H9 (cell line): ENCODE measurements at regions not wholly inside any gene's neighbourhood (a gene's known extent, or its start where the extent isn't known, plus 50 kb on each side); places are given as distances from the start of the nearest gene placed in this dataset.

Experiments used
- DNase-seq: peaks from one replicate; pipeline ENCODE4 v3.0.0-alpha.2; 2017
- H2AFZ ChIP-seq: one replicate; pipeline ENCODE4 v1.6.1; 2013; ENCODE audit warnings: mild to moderate bottlenecking, low read length, control low read depth, moderate library complexity
- H2AK5ac ChIP-seq: 2 replicates; pipeline ENCODE4 v1.6.1; 2013; ENCODE audit warnings: low read length, control low read depth, mixed read lengths; ENCODE audit not compliant: insufficient read length
- H2BK120ac ChIP-seq: one replicate; pipeline ENCODE4 v1.6.1; 2013; ENCODE audit warnings: low read depth, mild to moderate bottlenecking, low read length, control low read depth, inconsistent platforms; ENCODE audit not compliant: poor library complexity, severe bottlenecking
- H2BK12ac ChIP-seq: 2 replicates; pipeline ENCODE4 v1.6.1; 2013; ENCODE audit warnings: low read length, control low read depth, mixed read lengths, low read depth; ENCODE audit not compliant: insufficient read length
- H2BK15ac ChIP-seq: 2 replicates; pipeline ENCODE4 v1.6.1; 2013; ENCODE audit warnings: low read depth, low read length, control low read depth
- H2BK20ac ChIP-seq: one replicate; pipeline ENCODE4 v1.6.1; 2013; ENCODE audit warnings: low read depth, mild to moderate bottlenecking, low read length, control low read depth, inconsistent platforms; ENCODE audit not compliant: poor library complexity, severe bottlenecking
- H2BK5ac ChIP-seq: 2 replicates; pipeline ENCODE4 v1.6.1; 2013; ENCODE audit warnings: low read length, control low read depth, mixed read lengths; ENCODE audit not compliant: insufficient read length
- H3K14ac ChIP-seq: 2 replicates; pipeline ENCODE4 v1.6.1; 2013; ENCODE audit warnings: low read length, control low read depth; ENCODE audit not compliant: insufficient read depth
- H3K18ac ChIP-seq: 2 replicates; pipeline ENCODE4 v1.6.1; 2013; ENCODE audit warnings: low read depth, mild to moderate bottlenecking, mixed read lengths, low read length, control low read depth; ENCODE audit not compliant: insufficient read length
- H3K23ac ChIP-seq: 2 replicates; pipeline ENCODE4 v1.6.1; 2013; ENCODE audit warnings: low read length, control low read depth, mixed read lengths, low read depth; ENCODE audit not compliant: insufficient read length
- H3K23me2 ChIP-seq: 2 replicates; pipeline ENCODE4 v1.6.1; 2013; ENCODE audit warnings: low read depth, mild to moderate bottlenecking, mixed read lengths, low read length, control low read depth; ENCODE audit not compliant: insufficient read length, poor library complexity, severe bottlenecking
- H3K27ac ChIP-seq: 2 replicates; pipeline ENCODE4 v1.5.1; 2013; ENCODE audit warnings: low read length, control low read depth, mixed read lengths, low read depth; ENCODE audit not compliant: insufficient read length
- H3K27me3 ChIP-seq: 2 replicates; pipeline ENCODE4 v1.6.1; 2013; ENCODE audit warnings: low read length, control low read depth, inconsistent platforms; ENCODE audit not compliant: insufficient read depth
- H3K4ac ChIP-seq: 2 replicates; pipeline ENCODE4 v1.6.1; 2013; ENCODE audit warnings: low read depth, mild to moderate bottlenecking, control low read depth, inconsistent platforms, low read length, moderate library complexity
- H3K4me1 ChIP-seq: 2 replicates; pipeline ENCODE4 v1.6.1; 2013; ENCODE audit warnings: low read length, control low read depth, inconsistent platforms; ENCODE audit not compliant: insufficient read depth
- H3K4me2 ChIP-seq: 2 replicates; pipeline ENCODE4 v1.6.1; 2013; ENCODE audit warnings: low read length, control low read depth, mixed read lengths; ENCODE audit not compliant: insufficient read length, insufficient read depth
- H3K56ac ChIP-seq: 2 replicates; pipeline ENCODE4 v1.6.1; 2013; ENCODE audit warnings: low read depth, mild to moderate bottlenecking, mixed read lengths, low read length, control low read depth; ENCODE audit not compliant: insufficient read length
- H3K79me1 ChIP-seq: 2 replicates; pipeline ENCODE4 v1.6.1; 2013; ENCODE audit warnings: low read depth, mild to moderate bottlenecking, moderate library complexity, low read length, control low read depth, inconsistent platforms; ENCODE audit not compliant: insufficient read depth, poor library complexity, severe bottlenecking
- H3K79me2 ChIP-seq: 2 replicates; pipeline ENCODE4 v1.6.1; 2013; ENCODE audit warnings: low read length, control low read depth, inconsistent platforms; ENCODE audit not compliant: insufficient read depth
- H3K9ac ChIP-seq: 2 replicates; pipeline ENCODE4 v1.6.1; 2013; ENCODE audit warnings: low read length, control low read depth, mixed read lengths; ENCODE audit not compliant: insufficient read length; ENCODE audit errors: extremely low read depth
- H3K9me3 ChIP-seq: one replicate; pipeline ENCODE4 v1.6.1; 2013; ENCODE audit warnings: low read depth, low read length, inconsistent platforms; ENCODE audit not compliant: control insufficient read depth
- H3T11ph ChIP-seq: one replicate; pipeline ENCODE4 v1.6.1; 2013; ENCODE audit warnings: mild to moderate bottlenecking, low read length, control low read depth, inconsistent platforms
- H4K20me1 ChIP-seq: one replicate; pipeline ENCODE4 v1.6.1; 2013; ENCODE audit not compliant: control insufficient read depth, insufficient read length, insufficient read depth
- H4K5ac ChIP-seq: 2 replicates; pipeline ENCODE4 v1.6.1; 2013; ENCODE audit warnings: low read depth, mild to moderate bottlenecking, mixed read lengths, low read length, control low read depth; ENCODE audit not compliant: insufficient read length
- H4K8ac ChIP-seq: replicated peaks from 2 replicates; pipeline ENCODE4 v1.6.1; 2013; ENCODE audit warnings: low read length, control low read depth, mixed read lengths, low read depth; ENCODE audit not compliant: insufficient read length
- H4K91ac ChIP-seq: 2 replicates; pipeline ENCODE4 v1.6.1; 2013; ENCODE audit warnings: low read depth, mild to moderate bottlenecking, moderate library complexity, mixed read lengths, low read length, control low read depth; ENCODE audit not compliant: insufficient read length
- H3K27ac Mint-ChIP-seq, 3 experiments: 2 replicates in 2 of 3; 3 replicates in 1 of 3; pipeline ENCODE4 v1.8.0; 2020 to 2021; ENCODE audit warnings: mixed read lengths in 3 of 3, mild to moderate bottlenecking in 1 of 3, moderate library complexity in 1 of 3
- H3K27me3 Mint-ChIP-seq: 2 replicates; pipeline ENCODE4 v1.8.0; 2021; ENCODE audit warnings: low read depth, mild to moderate bottlenecking, moderate library complexity, mixed read lengths
- H3K36me3 Mint-ChIP-seq, 3 experiments: 2 replicates in 2 of 3; 3 replicates in 1 of 3; pipeline ENCODE4 v1.8.0; 2020 to 2021; ENCODE audit warnings: low read depth in 3 of 3, mixed read lengths in 3 of 3; ENCODE audit not compliant: insufficient read depth in 1 of 3
- H3K4me1 Mint-ChIP-seq, 2 experiments: 2 replicates each; pipeline ENCODE4 v1.8.0; 2020; ENCODE audit warnings: mixed read lengths in 2 of 2
- H3K4me3 Mint-ChIP-seq, 2 experiments: 2 replicates in 1 of 2; 3 replicates in 1 of 2; pipeline ENCODE4 v1.8.0; 2020 to 2021; ENCODE audit warnings: mild to moderate bottlenecking in 2 of 2, mixed read lengths in 2 of 2, moderate library complexity in 1 of 2
- H3K9me3 Mint-ChIP-seq, 2 experiments: 2 replicates in 1 of 2; 3 replicates in 1 of 2; pipeline ENCODE4 v1.8.0; 2020; ENCODE audit warnings: mild to moderate bottlenecking in 2 of 2, mixed read lengths in 2 of 2, moderate library complexity in 1 of 2
- CTCF ChIP-seq: fragments of 200-600 bp; sonication (generic); conservative IDR thresholded peaks from 3 replicates; pipeline ENCODE4 v1.8.0; 2021; ENCODE audit warnings: antibody characterized with exemption, mild to moderate bottlenecking
- WGBS: extraction: QIAGEN DNeasy Blood & Tissue Kit; methylation state at CpG from one replicate; pipeline ENCODE4 v1.1.7; 2013; ENCODE audit warnings: missing lambda C conversion rate, low lambda C conversion rate, mixed read lengths; ENCODE audit not compliant: insufficient read length; ENCODE audit errors: extremely low coverage; 5-methylcytosine and 5-hydroxymethylcytosine counted together

DNA sequence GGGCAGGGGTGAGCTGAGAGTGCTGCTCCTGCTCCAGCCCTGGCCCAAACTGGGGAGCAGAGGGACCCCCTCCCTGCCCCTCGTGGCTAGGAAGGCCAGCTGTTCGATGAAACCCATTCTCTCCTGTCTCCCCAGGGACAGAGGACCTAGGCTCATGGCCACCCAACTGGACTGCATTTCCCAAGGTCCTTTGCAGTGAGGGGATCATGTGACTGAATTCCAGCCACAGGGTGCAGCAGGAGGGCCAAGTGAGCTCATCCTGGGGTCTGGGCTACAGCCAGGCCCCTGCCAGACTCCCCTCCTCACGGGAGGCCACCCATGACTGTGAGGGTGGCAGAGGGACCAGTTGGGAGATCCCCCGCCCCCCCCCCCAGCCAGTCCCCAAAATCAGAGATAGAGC lies 777.6 kb downstream of the TBC1D22A start:
- Mint-ChIP-seq H3K4me1 (no peaks in the 10 kb centered on the region), H3K27ac (no peak overlapping the region), H3K36me3 (peaks cover 4 to 30% (median 8%) of the 10 kb centered on the region in 3 experiments; a peak in 5 of 7 replicates), H3K9me3 (peaks cover 71 to 91% of the 10 kb centered on the region in 2 experiments), H3K27me3 (peaks cover 5% of the 10 kb centered on the region), H3K4me3 (no peak overlapping the region)
- Histone ChIP-seq H3K79me1 (no peaks in the 10 kb centered on the region), H3K56ac (no peak overlapping the region), H3K23me2 (no peaks in the 10 kb centered on the region), H2BK20ac (no peak overlapping the region), H4K8ac (no peak overlapping the region), H3K27ac (no peak overlapping the region), H2BK12ac (no peak overlapping the region), H4K20me1 (no peaks in the 10 kb centered on the region), H3K79me2 (no peaks in the 10 kb centered on the region), H2BK15ac (no peak overlapping the region), H3K14ac (no peak overlapping the region), H3T11ph (no peak overlapping the region), H3K9me3 (peaks cover 73% of the 10 kb centered on the region), H4K5ac (no peak overlapping the region), H2AFZ (no peak overlapping the region), H3K9ac (no peak overlapping the region), H3K27me3 (no peaks in the 10 kb centered on the region), H3K18ac (no peak overlapping the region), H3K4me1 (no peaks in the 10 kb centered on the region), H2BK120ac (no peak overlapping the region), H4K91ac (no peak overlapping the region), H2AK5ac (no peak overlapping the region), H3K4me2 (no peak overlapping the region), H3K4ac (no peak overlapping the region), H3K23ac (no peak overlapping the region), H2BK5ac (no peak overlapping the region)
- WGBS = no CpG with 5 or more reads among the region's 4 CpGs
- TF ChIP-seq CTCF = no peak
- DNase-seq = no peak
